Trophoblast cell (in vitro differentiated cells and primary cell): ENCODE measurements at regions not wholly inside any gene's neighbourhood (a gene's known extent, or its start where the extent isn't known, plus 50 kb on each side); places are given as distances from the start of the nearest gene placed in this dataset.
A peak's percentile ranks its signal among the peaks of the same experiment; 100 is the strongest.

ENCODE experiments used
- DNase-seq, 2 donors: peaks; one replicate each; pipeline ENCODE4 v3.0.0-alpha.2; 2016
- H2AFZ ChIP-seq: 2 replicates; pipeline ENCODE4 v1.6.1; 2013; ENCODE audit warnings: low read length, moderate library complexity, mild to moderate bottlenecking; ENCODE audit not compliant: insufficient read depth, poor library complexity
- H2AK5ac ChIP-seq: 2 replicates; pipeline ENCODE4 v1.6.1; 2013; ENCODE audit warnings: mild to moderate bottlenecking, low read length
- H2BK120ac ChIP-seq: 2 replicates; pipeline ENCODE4 v1.6.1; 2013; ENCODE audit warnings: low read length, mild to moderate bottlenecking, moderate library complexity; ENCODE audit not compliant: insufficient read depth, poor library complexity
- H2BK12ac ChIP-seq: 2 replicates; pipeline ENCODE4 v1.6.1; 2013; ENCODE audit warnings: mild to moderate bottlenecking, low read length, moderate library complexity
- H2BK5ac ChIP-seq: 2 replicates; pipeline ENCODE4 v1.6.1; 2013; ENCODE audit warnings: low read length, low read depth, moderate library complexity, mild to moderate bottlenecking; ENCODE audit not compliant: poor library complexity
- H3K14ac ChIP-seq: 2 replicates; pipeline ENCODE4 v1.6.1; 2013; ENCODE audit warnings: mild to moderate bottlenecking, low read length
- H3K18ac ChIP-seq: 2 replicates; pipeline ENCODE4 v1.6.1; 2013; ENCODE audit warnings: mild to moderate bottlenecking, low read length
- H3K23ac ChIP-seq: 2 replicates; pipeline ENCODE4 v1.6.1; 2013; ENCODE audit warnings: low read length
- H3K27ac ChIP-seq: 2 replicates; pipeline ENCODE4 v1.5.1; 2013; ENCODE audit warnings: low read depth, mild to moderate bottlenecking, inconsistent platforms, low read length, moderate library complexity
- H3K27me3 ChIP-seq: 2 replicates; pipeline ENCODE4 v1.6.1; 2013; ENCODE audit warnings: inconsistent platforms, mild to moderate bottlenecking, low read length, moderate library complexity; ENCODE audit not compliant: insufficient read depth
- H3K36me3 ChIP-seq, 2 experiments: 1 replicate in 1 of 2; 2 replicates in 1 of 2; pipeline ENCODE4 v1.6.1; 2013; ENCODE audit warnings: low read length in 2 of 2, mild to moderate bottlenecking in 2 of 2, moderate library complexity in 1 of 2; ENCODE audit not compliant: insufficient read depth in 2 of 2, control insufficient read depth in 1 of 2
- H3K4ac ChIP-seq: 2 replicates; pipeline ENCODE4 v1.6.1; 2013; ENCODE audit warnings: low read depth, mild to moderate bottlenecking, low read length, moderate library complexity
- H3K4me1 ChIP-seq, 2 experiments: 1 replicate in 1 of 2; 2 replicates in 1 of 2; pipeline ENCODE4 v1.6.1; 2013; ENCODE audit warnings: low read length in 2 of 2, mild to moderate bottlenecking in 2 of 2, moderate library complexity in 1 of 2; ENCODE audit not compliant: insufficient read depth in 2 of 2, control insufficient read depth in 1 of 2
- H3K4me2 ChIP-seq: 2 replicates; pipeline ENCODE4 v1.6.1; 2013; ENCODE audit warnings: inconsistent platforms, mild to moderate bottlenecking, low read length, moderate library complexity
- H3K4me3 ChIP-seq: 2 replicates; pipeline ENCODE4 v1.5.1; 2013; ENCODE audit warnings: mild to moderate bottlenecking, low read depth, low read length, inconsistent platforms
- H3K79me1 ChIP-seq: one replicate; pipeline ENCODE4 v1.6.1; 2013; ENCODE audit warnings: low read length
- H3K79me2 ChIP-seq: 2 replicates; pipeline ENCODE4 v1.6.1; 2013; ENCODE audit warnings: low read length, mild to moderate bottlenecking; ENCODE audit not compliant: control insufficient read depth, insufficient read depth, poor library complexity
- H3K9ac ChIP-seq: 2 replicates; pipeline ENCODE4 v1.6.1; 2013; ENCODE audit warnings: mild to moderate bottlenecking, low read length
- H3K9me3 ChIP-seq: 2 replicates; pipeline ENCODE4 v1.6.1; 2013; ENCODE audit warnings: low read depth, mild to moderate bottlenecking, control low read depth, inconsistent platforms, low read length; ENCODE audit not compliant: insufficient read depth
- H4K12ac ChIP-seq: 2 replicates; pipeline ENCODE4 v1.6.1; 2013; ENCODE audit warnings: low read depth, mild to moderate bottlenecking, low read length, moderate library complexity
- H4K8ac ChIP-seq: 2 replicates; pipeline ENCODE4 v1.6.1; 2013; ENCODE audit warnings: low read depth, mild to moderate bottlenecking, low read length, moderate library complexity
- H4K91ac ChIP-seq: one replicate; pipeline ENCODE4 v1.6.1; 2013; ENCODE audit warnings: low read depth, mild to moderate bottlenecking, low read length, moderate library complexity
- WGBS: extraction: QIAGEN DNeasy Blood & Tissue Kit; methylation state at CpG from one replicate; pipeline ENCODE4 v1.1.7; 2013; ENCODE audit warnings: missing lambda C conversion rate; ENCODE audit not compliant: insufficient read length, insufficient coverage; ENCODE audit errors: extremely low coverage; 5-methylcytosine and 5-hydroxymethylcytosine counted together

DNA sequence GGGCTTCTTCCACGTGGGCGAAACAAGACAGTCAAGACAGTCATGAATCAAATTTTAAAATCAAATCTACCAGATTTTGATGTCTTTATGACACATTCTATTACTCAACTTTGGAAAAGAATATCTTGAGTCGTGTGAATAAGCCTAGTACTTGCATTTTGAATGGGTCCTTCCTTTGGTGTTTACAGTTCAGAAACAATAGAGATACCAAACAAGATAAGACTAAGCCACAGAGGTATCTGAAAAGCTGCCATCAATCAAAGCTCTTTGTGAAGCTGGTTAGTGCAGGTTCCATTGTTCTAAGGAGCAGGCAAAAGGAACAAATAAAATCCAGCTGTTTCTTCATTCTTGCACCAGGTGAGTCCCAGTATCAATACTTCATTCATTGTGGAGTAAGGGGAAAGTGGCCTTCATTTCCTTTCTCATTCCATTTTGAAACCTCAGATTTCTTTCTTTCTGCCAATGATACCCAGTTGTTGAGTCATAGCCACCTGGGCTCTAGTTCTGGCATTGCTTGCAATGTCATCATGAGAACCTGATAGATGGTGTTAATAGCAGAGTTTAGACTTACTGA, 151.7 kb upstream of the L3MBTL4 start:
- WGBS: no CpG with 5 or more reads among the region's 3 CpGs
- Histone ChIP-seq H3K36me3 (no peaks in the 10 kb centered on the region), H2BK5ac (peak overlapping the region; percentile 86), H3K4ac (no peak overlapping the region), H2AFZ (no peak overlapping the region), H4K12ac (no peak overlapping the region), H3K4me3 (no peak overlapping the region), H3K4me1 (peaks cover 15 to 23% of the 10 kb centered on the region in 2 experiments), H2AK5ac (no peak overlapping the region), H3K9me3 (no peaks in the 10 kb centered on the region), H2BK12ac (peak overlapping the region; percentile 81), H3K18ac (no peak overlapping the region), H4K8ac (peak overlapping the region; percentile 52), H3K23ac (no peak overlapping the region), H3K27me3 (no peaks in the 10 kb centered on the region), H3K27ac (peak overlapping the region; percentile 95), H3K9ac (no peak overlapping the region), H3K79me2 (no peaks in the 10 kb centered on the region), H3K4me2 (peak overlapping the region; percentile 5), H3K79me1 (peaks cover 10% of the 10 kb centered on the region), H4K91ac (peak overlapping the region; percentile 82), H2BK120ac (peak overlapping the region; percentile 84), H3K14ac (peak overlapping the region; percentile 77)
- peak in 1 of 2 donors; percentile 56 for DNase-seq

DNA sequence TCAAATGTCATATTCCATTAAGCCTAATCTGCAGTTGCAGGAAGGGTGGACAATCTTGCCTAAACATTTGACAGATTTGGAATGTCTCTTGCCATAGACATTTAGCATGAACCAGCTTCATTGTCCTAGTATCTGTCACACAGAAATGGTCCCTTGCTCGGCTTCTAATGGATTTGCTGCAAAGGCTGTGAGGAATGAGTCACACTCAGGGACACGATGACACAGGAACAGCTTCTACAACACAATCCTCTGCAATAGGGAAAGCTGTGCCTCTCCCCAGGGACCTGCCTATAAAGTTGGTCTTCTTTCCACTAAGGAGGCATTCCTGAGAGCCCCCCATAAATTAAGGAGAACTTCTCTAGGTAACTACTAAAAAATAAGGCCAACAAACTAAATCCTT, 155.1 kb upstream of the L3MBTL4 start:
- no peak overlapping the region for H3K27ac ChIP-seq
- peaks cover 5% of the 10 kb centered on the region for H3K79me1 ChIP-seq
- DNase-seq: peak in 1 of 2 donors; percentile 13
- H3K27me3 ChIP-seq: no peaks in the 10 kb centered on the region
- no peaks in the 10 kb centered on the region for H3K36me3 ChIP-seq
- no peak overlapping the region for H2BK12ac ChIP-seq
- no CpG with 5 or more reads among the region's 2 CpGs for WGBS
- H2AK5ac ChIP-seq: no peak overlapping the region
- H3K4me3 ChIP-seq: no peak overlapping the region
- no peak overlapping the region for H4K12ac ChIP-seq
- no peaks in the 10 kb centered on the region for H3K79me2 ChIP-seq
- H4K8ac ChIP-seq: no peak overlapping the region
- H3K18ac ChIP-seq: no peak overlapping the region
- H3K9ac ChIP-seq: no peak overlapping the region
- no peak overlapping the region for H3K4me2 ChIP-seq
- H3K4me1 ChIP-seq: peaks cover 8 to 11% of the 10 kb centered on the region in 2 experiments
- H2BK5ac ChIP-seq: no peak overlapping the region
- H3K4ac ChIP-seq: no peak overlapping the region
- no peak overlapping the region for H2AFZ ChIP-seq
- no peak overlapping the region for H3K23ac ChIP-seq
- no peak overlapping the region for H3K14ac ChIP-seq
- no peaks in the 10 kb centered on the region for H3K9me3 ChIP-seq
- no peak overlapping the region for H2BK120ac ChIP-seq
- no peak overlapping the region for H4K91ac ChIP-seq

DNA sequence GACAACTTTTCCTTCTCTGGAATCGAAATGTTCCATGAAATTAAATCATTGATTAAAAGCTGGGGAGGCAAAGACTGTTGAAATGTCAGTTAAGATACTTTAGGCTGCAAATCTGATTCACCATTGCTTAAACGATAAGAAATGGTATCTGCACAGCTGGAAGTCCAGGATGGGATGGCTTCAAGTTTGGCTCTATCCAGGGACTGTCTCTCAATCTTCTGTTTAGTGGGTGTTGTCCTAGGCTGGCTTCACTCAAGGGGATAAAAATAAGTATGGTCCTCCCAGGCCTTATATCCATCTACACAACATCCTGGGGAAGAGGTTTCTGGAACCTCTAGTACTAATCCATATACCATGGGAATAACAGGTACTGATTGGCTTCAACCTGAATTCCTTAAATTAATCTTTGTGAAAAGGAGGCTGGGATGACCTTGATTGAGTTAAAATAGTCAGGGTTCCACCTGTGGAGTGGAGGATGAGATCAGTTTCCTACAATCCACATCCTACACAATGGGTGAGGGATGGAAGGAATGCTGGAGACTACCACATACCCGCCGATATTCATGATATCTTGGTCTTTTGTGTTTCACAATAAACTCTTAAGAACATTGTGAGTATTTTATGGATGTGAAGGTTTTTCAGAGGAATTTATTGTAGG, 156.0 kb upstream of the L3MBTL4 start:
- no peak overlapping the region for H4K91ac ChIP-seq
- H3K4me1 ChIP-seq: peaks cover 5 to 8% of the 10 kb centered on the region in 2 experiments
- H3K79me2 ChIP-seq: no peaks in the 10 kb centered on the region
- no peak for DNase-seq
- H2BK5ac ChIP-seq: no peak overlapping the region
- H3K23ac ChIP-seq: no peak overlapping the region
- no peak overlapping the region for H3K4me3 ChIP-seq
- H3K27me3 ChIP-seq: no peaks in the 10 kb centered on the region
- H2BK120ac ChIP-seq: no peak overlapping the region
- no peak overlapping the region for H2AFZ ChIP-seq
- no peak overlapping the region for H3K9ac ChIP-seq
- no peak overlapping the region for H3K4ac ChIP-seq
- no peak overlapping the region for H2BK12ac ChIP-seq
- no peak overlapping the region for H3K27ac ChIP-seq
- peaks cover 3% of the 10 kb centered on the region for H3K79me1 ChIP-seq
- no peak overlapping the region for H4K8ac ChIP-seq
- no peak overlapping the region for H3K18ac ChIP-seq
- WGBS: no CpG with 5 or more reads among the region's 4 CpGs
- no peaks in the 10 kb centered on the region for H3K36me3 ChIP-seq
- no peak overlapping the region for H4K12ac ChIP-seq
- H2AK5ac ChIP-seq: no peak overlapping the region
- H3K14ac ChIP-seq: no peak overlapping the region
- no peak overlapping the region for H3K4me2 ChIP-seq
- no peaks in the 10 kb centered on the region for H3K9me3 ChIP-seq

DNA sequence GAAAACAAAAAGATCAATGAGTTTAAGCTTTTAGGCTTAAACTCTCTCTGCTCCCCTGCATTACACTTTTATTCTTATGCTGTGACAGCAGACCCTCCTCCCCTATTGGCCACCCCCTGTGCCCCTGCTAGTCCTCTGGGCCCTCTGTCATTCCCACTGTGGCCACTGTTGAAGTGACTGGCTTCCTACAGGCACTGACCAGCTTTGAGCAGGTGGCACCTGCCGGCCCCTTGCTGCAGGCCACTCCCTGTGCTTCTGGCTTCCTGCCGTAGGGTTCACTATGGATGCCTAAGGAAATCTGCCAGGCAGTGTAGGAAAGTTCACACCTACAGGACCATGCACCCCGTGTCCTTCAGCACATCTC, 156.5 kb upstream of the L3MBTL4 start:
- no peaks in the 10 kb centered on the region for H3K79me1 ChIP-seq
- H2BK5ac ChIP-seq: no peak overlapping the region
- H3K4me2 ChIP-seq: no peak overlapping the region
- no peaks in the 10 kb centered on the region for H3K9me3 ChIP-seq
- no peaks in the 10 kb centered on the region for H3K27me3 ChIP-seq
- no peak overlapping the region for H4K8ac ChIP-seq
- no peak overlapping the region for H2AK5ac ChIP-seq
- H3K79me2 ChIP-seq: no peaks in the 10 kb centered on the region
- no peak overlapping the region for H3K14ac ChIP-seq
- no peak overlapping the region for H4K12ac ChIP-seq
- peaks cover 3% of the 10 kb centered on the region in 2 experiments for H3K4me1 ChIP-seq
- no peak overlapping the region for H2AFZ ChIP-seq
- WGBS: no CpG with 5 or more reads among the region's 3 CpGs
- no peak overlapping the region for H3K23ac ChIP-seq
- H3K36me3 ChIP-seq: no peaks in the 10 kb centered on the region
- no peak overlapping the region for H2BK12ac ChIP-seq
- H3K18ac ChIP-seq: no peak overlapping the region
- H2BK120ac ChIP-seq: no peak overlapping the region
- H3K27ac ChIP-seq: no peak overlapping the region
- no peak overlapping the region for H3K4ac ChIP-seq
- DNase-seq: no peak
- H3K9ac ChIP-seq: no peak overlapping the region
- H3K4me3 ChIP-seq: no peak overlapping the region
- H4K91ac ChIP-seq: no peak overlapping the region
